Skin epidermis (tissue), 12 donors: ENCODE measurements at regions not wholly inside any gene's neighbourhood (a gene's known extent, or its start where the extent isn't known, plus 50 kb on each side); places are given as distances from the start of the nearest gene placed in this dataset.
A peak's percentile ranks its signal among the peaks of the same experiment; 100 is the strongest.
"Not testable (repeated sequence)": the region's sequence is repeated elsewhere in the genome, so short reads cannot be mapped to it uniquely, and the experiment has no call there.

ENCODE experiments used
- H3K27ac ChIP-seq, 21 experiments: fragments of 200-600 bp; sonication (generic) in 11 of 21; one replicate each; pipeline ENCODE4 v1.5.0; 2020; ENCODE audit warnings: mild to moderate bottlenecking in 3 of 21, inconsistent platforms in 2 of 21, moderate library complexity in 2 of 21
- H3K4me3 ChIP-seq, 7 experiments: fragments of 200-600 bp; sonication (generic) in 2 of 7; one replicate each; pipeline ENCODE4 v1.5.0; 2020; ENCODE audit warnings: inconsistent platforms in 2 of 7, mild to moderate bottlenecking in 2 of 7, moderate library complexity in 1 of 7

- Histone ChIP-seq H3K27ac (peak overlapping the region; percentile 57 to 96 (median 84)), H3K4me3 (peak overlapping the region; percentile 22 to 57 (median 42))
Observed at GRCh38 chr3:27632431-27633223, 89.5 kb downstream of the EOMES start.

- no peak overlapping the region for H3K4me3 ChIP-seq
- H3K27ac ChIP-seq, result no peak overlapping the region
Observed at GRCh38 chr3:27630885-27631284, 91.2 kb downstream of the EOMES start.

- no peak overlapping the region for H3K27ac ChIP-seq
- no peak overlapping the region for H3K4me3 ChIP-seq
Observed at GRCh38 chr3:27629366-27629765, 92.8 kb downstream of the EOMES start.

- H3K27ac ChIP-seq, result peak overlapping the region in 1 of 21 experiments; percentile 27
Observed at GRCh38 chr3:27628026-27628750, 93.9 kb downstream of the EOMES start.

GRCh38 chr3:27626596-27627118 is 95.5 kb downstream of the EOMES start:
- Histone ChIP-seq H3K4me3 (no peak overlapping the region), H3K27ac (no peak overlapping the region)

More at GRCh38 chr3:27628026-27628750, 93.9 kb downstream of the EOMES start:
- no peak overlapping the region for H3K4me3 ChIP-seq

- Histone ChIP-seq H3K27ac (no peak overlapping the region), H3K4me3 (no peak overlapping the region)
Observed at GRCh38 chr3:27625864-27626263, 96.3 kb downstream of the EOMES start.

- Histone ChIP-seq H3K27ac (peak overlapping the region in 1 of 21 experiments; percentile 8), H3K4me3 (no peak overlapping the region)
Observed at GRCh38 chr3:27623085-27623753, 98.9 kb downstream of the EOMES start.

- Histone ChIP-seq H3K4me3 (no peak overlapping the region), H3K27ac (no peak overlapping the region)
Observed at GRCh38 chr3:27617552-27617951, 104.6 kb downstream of the EOMES start.

GRCh38 chr3:27616031-27616430 is 106.1 kb downstream of the EOMES start:
- H3K4me3 ChIP-seq, result no peak overlapping the region
- no peak overlapping the region for H3K27ac ChIP-seq

- Histone ChIP-seq H3K27ac (no peak overlapping the region), H3K4me3 (no peak overlapping the region)
Observed at GRCh38 chr3:27615555-27615954, 106.6 kb downstream of the EOMES start.

GRCh38 chr3:27614592-27614991 is 107.5 kb downstream of the EOMES start:
- H3K27ac ChIP-seq, result no peak overlapping the region
- no peak overlapping the region for H3K4me3 ChIP-seq

- Histone ChIP-seq H3K4me3 (no peak overlapping the region), H3K27ac (no peak overlapping the region)
Observed at GRCh38 chr3:27613846-27614500, 108.2 kb downstream of the EOMES start.

GRCh38 chr3:27610800-27611525 is 111.2 kb downstream of the EOMES start:
- H3K4me3 ChIP-seq, result no peak overlapping the region
- no peak overlapping the region for H3K27ac ChIP-seq

GRCh38 chr3:27607370-27607769 is 114.8 kb downstream of the EOMES start:
- H3K4me3 ChIP-seq, result no peak overlapping the region
- no peak overlapping the region for H3K27ac ChIP-seq

- no peak overlapping the region for H3K4me3 ChIP-seq
Observed at GRCh38 chr3:27606537-27606936, 115.6 kb downstream of the EOMES start.

GRCh38 chr3:27601311-27601710 is 117.1 kb upstream of the SLC4A7 start:
- H3K4me3 ChIP-seq, H3K27ac ChIP-seq: not testable (repeated sequence)

More at GRCh38 chr3:27606537-27606936, 115.6 kb downstream of the EOMES start:
- no peak overlapping the region for H3K27ac ChIP-seq

- not testable (repeated sequence) for H3K4me3 ChIP-seq, H3K27ac ChIP-seq
Observed at GRCh38 chr3:27599741-27600140, 115.6 kb upstream of the SLC4A7 start.

GRCh38 chr3:27596921-27597320 is 112.7 kb upstream of the SLC4A7 start:
- Histone ChIP-seq H3K27ac (peak overlapping the region in 4 of 21 experiments; percentile 5 to 50 (median 32)), H3K4me3 (no peak overlapping the region)

GRCh38 chr3:27596334-27596841 is 112.2 kb upstream of the SLC4A7 start:
- Histone ChIP-seq H3K27ac (peak overlapping the region in 6 of 21 experiments; percentile 5 to 50 (median 14)), H3K4me3 (no peak overlapping the region)
